ENCODE measurements at regions not wholly inside any gene's neighbourhood (a gene's known extent, or its start where the extent isn't known, plus 50 kb on each side); places are given as distances from the start of the nearest gene placed in this dataset.

GRCh38 chr12:98059659-98060343, 455.6 kb upstream of the TMPO start:
- Histone ChIP-seq H3K27me3 (replicated peaks in 1 of 4; ENCODE audit: control extremely low read depth in 1 of 4, control insufficient read depth in 3 of 4, insufficient read depth in 4 of 4, low read length in 3 of 4) (no peaks in the 10 kb centered on the region), H3K4me2 (replicated peaks; ENCODE audit: low read depth, low read length, poor library complexity, severe bottlenecking) (no peak overlapping the region), H3K79me2 (ENCODE audit: control insufficient read depth, insufficient read depth, low read length) (no peaks in the 10 kb centered on the region), H3K27ac (ENCODE audit: low read length in 2 of 2) (no peak overlapping the region), H3K36me3 (replicated peaks in 1 of 2; ENCODE audit: control extremely low read depth in 1 of 2, control insufficient read depth in 1 of 2, extremely low read depth in 1 of 2, insufficient read depth in 2 of 2, low read length in 1 of 2) (no peaks in the 10 kb centered on the region), H3K4me1 (ENCODE audit: control insufficient read depth in 2 of 2, insufficient read depth in 2 of 2, low read length in 2 of 2) (no peaks in the 10 kb centered on the region), H2AFZ (ENCODE audit: insufficient read depth, low read depth, low read length, poor library complexity, severe bottlenecking) (no peak overlapping the region), H3K9ac (ENCODE audit: low read length) (no peak overlapping the region), H3K9me3 (ENCODE audit: control extremely low read depth in 1 of 3, control insufficient read depth in 2 of 3, insufficient read depth in 1 of 3, low read length in 2 of 3) (no peaks in the 10 kb centered on the region), H4K20me1 (ENCODE audit: control insufficient read depth, insufficient read depth, low read length, poor library complexity, severe bottlenecking) (no peaks in the 10 kb centered on the region), H3K4me3 (ENCODE audit: control extremely low read depth in 1 of 5, extremely low read depth in 1 of 5, insufficient read depth in 1 of 5, low read depth in 2 of 5, low read length in 4 of 5) (no peak overlapping the region)
- intact Hi-C loops (cut with micrococcal nuclease) = no loop called here
- H3K4me3 Mint-ChIP-seq = no peak overlapping the region
- H3K27ac Mint-ChIP-seq = no peak overlapping the region
- H3K27me3 Mint-ChIP-seq = no peaks in the 10 kb centered on the region
- WGBS (ENCODE audit: insufficient coverage) = 72% methylated on average over 2 of the region's 2 CpGs
- no peaks in the 10 kb centered on the region for H3K9me3 Mint-ChIP-seq (ENCODE audit: insufficient read depth)
- ChIA-PET POLR2A (no interaction called here), CTCF (no interaction called here)
- ATAC-seq (ENCODE audit: low read depth) (no peak), DNase-seq (no peak)
- H3K4me1 Mint-ChIP-seq = no peaks in the 10 kb centered on the region
- TF ChIP-seq EZH2 (IDR thresholded peaks at IDR 0.05; ENCODE audit: borderline replicate concordance, insufficient read depth, low read depth, low read length, poor library complexity, severe bottlenecking) (no peak), CTCF (IDR thresholded peaks at IDR 0.05) (no peak)

- no peaks in the 10 kb centered on the region for H3K9me3 ChIP-seq (ENCODE audit: control extremely low read depth in 1 of 3, control insufficient read depth in 2 of 3, insufficient read depth in 1 of 3, low read length in 2 of 3)
- no peak overlapping the region for H3K9ac ChIP-seq (ENCODE audit: low read length)
- no peak for DNase-seq
- H3K9me3 Mint-ChIP-seq (ENCODE audit: insufficient read depth) = no peaks in the 10 kb centered on the region
- TF ChIP-seq CTCF (IDR thresholded peaks at IDR 0.05) (no peak), EZH2 (IDR thresholded peaks at IDR 0.05; ENCODE audit: borderline replicate concordance, insufficient read depth, low read depth, low read length, poor library complexity, severe bottlenecking) (no peak)
- ATAC-seq (ENCODE audit: low read depth) = no peak
- intact Hi-C loops (cut with micrococcal nuclease) = no loop called here
- H3K27ac Mint-ChIP-seq = no peak overlapping the region
- H3K4me3 Mint-ChIP-seq = no peak overlapping the region
- H3K79me2 ChIP-seq (ENCODE audit: control insufficient read depth, insufficient read depth, low read length) = no peaks in the 10 kb centered on the region
- H3K4me3 ChIP-seq (ENCODE audit: control extremely low read depth in 1 of 5, extremely low read depth in 1 of 5, insufficient read depth in 1 of 5, low read depth in 2 of 5, low read length in 4 of 5) = no peak overlapping the region
- no peak overlapping the region for H2AFZ ChIP-seq (ENCODE audit: insufficient read depth, low read depth, low read length, poor library complexity, severe bottlenecking)
- no peak overlapping the region for H3K4me2 ChIP-seq (replicated peaks; ENCODE audit: low read depth, low read length, poor library complexity, severe bottlenecking)
- H3K27me3 ChIP-seq (replicated peaks in 1 of 4; ENCODE audit: control extremely low read depth in 1 of 4, control insufficient read depth in 3 of 4, insufficient read depth in 4 of 4, low read length in 3 of 4) = no peaks in the 10 kb centered on the region
- no peaks in the 10 kb centered on the region for H3K4me1 Mint-ChIP-seq
- ChIA-PET CTCF (no interaction called here), POLR2A (no interaction called here)
- no peaks in the 10 kb centered on the region for H3K4me1 ChIP-seq (ENCODE audit: control insufficient read depth in 2 of 2, insufficient read depth in 2 of 2, low read length in 2 of 2)
- no peaks in the 10 kb centered on the region for H3K36me3 ChIP-seq (replicated peaks in 1 of 2; ENCODE audit: control extremely low read depth in 1 of 2, control insufficient read depth in 1 of 2, extremely low read depth in 1 of 2, insufficient read depth in 2 of 2, low read length in 1 of 2)
- no peaks in the 10 kb centered on the region for H3K27me3 Mint-ChIP-seq
- H3K27ac ChIP-seq (ENCODE audit: low read length in 2 of 2) = no peak overlapping the region
- no CpG with 5 or more reads among the region's 1 CpG for WGBS (ENCODE audit: insufficient coverage)
- no peaks in the 10 kb centered on the region for H4K20me1 ChIP-seq (ENCODE audit: control insufficient read depth, insufficient read depth, low read length, poor library complexity, severe bottlenecking)
Observed at GRCh38 chr12:98060411-98060810, 455.0 kb upstream of the TMPO start.
